H9 (cell line): ENCODE measurements at regions not wholly inside any gene's neighbourhood (a gene's known extent, or its start where the extent isn't known, plus 50 kb on each side); places are given as distances from the start of the nearest gene placed in this dataset.

Source experiments
- DNase-seq: peaks from one replicate; pipeline ENCODE4 v3.0.0-alpha.2; 2017
- H2AFZ ChIP-seq: one replicate; pipeline ENCODE4 v1.6.1; 2013; ENCODE audit warnings: mild to moderate bottlenecking, low read length, control low read depth, moderate library complexity
- H2AK5ac ChIP-seq: 2 replicates; pipeline ENCODE4 v1.6.1; 2013; ENCODE audit warnings: low read length, control low read depth, mixed read lengths; ENCODE audit not compliant: insufficient read length
- H2BK120ac ChIP-seq: one replicate; pipeline ENCODE4 v1.6.1; 2013; ENCODE audit warnings: low read depth, mild to moderate bottlenecking, low read length, control low read depth, inconsistent platforms; ENCODE audit not compliant: poor library complexity, severe bottlenecking
- H2BK12ac ChIP-seq: 2 replicates; pipeline ENCODE4 v1.6.1; 2013; ENCODE audit warnings: low read length, control low read depth, mixed read lengths, low read depth; ENCODE audit not compliant: insufficient read length
- H2BK15ac ChIP-seq: 2 replicates; pipeline ENCODE4 v1.6.1; 2013; ENCODE audit warnings: low read depth, low read length, control low read depth
- H2BK20ac ChIP-seq: one replicate; pipeline ENCODE4 v1.6.1; 2013; ENCODE audit warnings: low read depth, mild to moderate bottlenecking, low read length, control low read depth, inconsistent platforms; ENCODE audit not compliant: poor library complexity, severe bottlenecking
- H2BK5ac ChIP-seq: 2 replicates; pipeline ENCODE4 v1.6.1; 2013; ENCODE audit warnings: low read length, control low read depth, mixed read lengths; ENCODE audit not compliant: insufficient read length
- H3K14ac ChIP-seq: 2 replicates; pipeline ENCODE4 v1.6.1; 2013; ENCODE audit warnings: low read length, control low read depth; ENCODE audit not compliant: insufficient read depth
- H3K18ac ChIP-seq: 2 replicates; pipeline ENCODE4 v1.6.1; 2013; ENCODE audit warnings: low read depth, mild to moderate bottlenecking, mixed read lengths, low read length, control low read depth; ENCODE audit not compliant: insufficient read length
- H3K23ac ChIP-seq: 2 replicates; pipeline ENCODE4 v1.6.1; 2013; ENCODE audit warnings: low read length, control low read depth, mixed read lengths, low read depth; ENCODE audit not compliant: insufficient read length
- H3K23me2 ChIP-seq: 2 replicates; pipeline ENCODE4 v1.6.1; 2013; ENCODE audit warnings: low read depth, mild to moderate bottlenecking, mixed read lengths, low read length, control low read depth; ENCODE audit not compliant: insufficient read length, poor library complexity, severe bottlenecking
- H3K27ac ChIP-seq: 2 replicates; pipeline ENCODE4 v1.5.1; 2013; ENCODE audit warnings: low read length, control low read depth, mixed read lengths, low read depth; ENCODE audit not compliant: insufficient read length
- H3K27me3 ChIP-seq: 2 replicates; pipeline ENCODE4 v1.6.1; 2013; ENCODE audit warnings: low read length, control low read depth, inconsistent platforms; ENCODE audit not compliant: insufficient read depth
- H3K4ac ChIP-seq: 2 replicates; pipeline ENCODE4 v1.6.1; 2013; ENCODE audit warnings: low read depth, mild to moderate bottlenecking, control low read depth, inconsistent platforms, low read length, moderate library complexity
- H3K4me1 ChIP-seq: 2 replicates; pipeline ENCODE4 v1.6.1; 2013; ENCODE audit warnings: low read length, control low read depth, inconsistent platforms; ENCODE audit not compliant: insufficient read depth
- H3K4me2 ChIP-seq: 2 replicates; pipeline ENCODE4 v1.6.1; 2013; ENCODE audit warnings: low read length, control low read depth, mixed read lengths; ENCODE audit not compliant: insufficient read length, insufficient read depth
- H3K56ac ChIP-seq: 2 replicates; pipeline ENCODE4 v1.6.1; 2013; ENCODE audit warnings: low read depth, mild to moderate bottlenecking, mixed read lengths, low read length, control low read depth; ENCODE audit not compliant: insufficient read length
- H3K79me1 ChIP-seq: 2 replicates; pipeline ENCODE4 v1.6.1; 2013; ENCODE audit warnings: low read depth, mild to moderate bottlenecking, moderate library complexity, low read length, control low read depth, inconsistent platforms; ENCODE audit not compliant: insufficient read depth, poor library complexity, severe bottlenecking
- H3K79me2 ChIP-seq: 2 replicates; pipeline ENCODE4 v1.6.1; 2013; ENCODE audit warnings: low read length, control low read depth, inconsistent platforms; ENCODE audit not compliant: insufficient read depth
- H3K9ac ChIP-seq: 2 replicates; pipeline ENCODE4 v1.6.1; 2013; ENCODE audit warnings: low read length, control low read depth, mixed read lengths; ENCODE audit not compliant: insufficient read length; ENCODE audit errors: extremely low read depth
- H3K9me3 ChIP-seq: one replicate; pipeline ENCODE4 v1.6.1; 2013; ENCODE audit warnings: low read depth, low read length, inconsistent platforms; ENCODE audit not compliant: control insufficient read depth
- H3T11ph ChIP-seq: one replicate; pipeline ENCODE4 v1.6.1; 2013; ENCODE audit warnings: mild to moderate bottlenecking, low read length, control low read depth, inconsistent platforms
- H4K20me1 ChIP-seq: one replicate; pipeline ENCODE4 v1.6.1; 2013; ENCODE audit not compliant: control insufficient read depth, insufficient read length, insufficient read depth
- H4K5ac ChIP-seq: 2 replicates; pipeline ENCODE4 v1.6.1; 2013; ENCODE audit warnings: low read depth, mild to moderate bottlenecking, mixed read lengths, low read length, control low read depth; ENCODE audit not compliant: insufficient read length
- H4K8ac ChIP-seq: replicated peaks from 2 replicates; pipeline ENCODE4 v1.6.1; 2013; ENCODE audit warnings: low read length, control low read depth, mixed read lengths, low read depth; ENCODE audit not compliant: insufficient read length
- H4K91ac ChIP-seq: 2 replicates; pipeline ENCODE4 v1.6.1; 2013; ENCODE audit warnings: low read depth, mild to moderate bottlenecking, moderate library complexity, mixed read lengths, low read length, control low read depth; ENCODE audit not compliant: insufficient read length
- H3K27ac Mint-ChIP-seq, 3 experiments: 2 replicates in 2 of 3; 3 replicates in 1 of 3; pipeline ENCODE4 v1.8.0; 2020 to 2021; ENCODE audit warnings: mixed read lengths in 3 of 3, mild to moderate bottlenecking in 1 of 3, moderate library complexity in 1 of 3
- H3K27me3 Mint-ChIP-seq: 2 replicates; pipeline ENCODE4 v1.8.0; 2021; ENCODE audit warnings: low read depth, mild to moderate bottlenecking, moderate library complexity, mixed read lengths
- H3K36me3 Mint-ChIP-seq, 3 experiments: 2 replicates in 2 of 3; 3 replicates in 1 of 3; pipeline ENCODE4 v1.8.0; 2020 to 2021; ENCODE audit warnings: low read depth in 3 of 3, mixed read lengths in 3 of 3; ENCODE audit not compliant: insufficient read depth in 1 of 3
- H3K4me1 Mint-ChIP-seq, 2 experiments: 2 replicates each; pipeline ENCODE4 v1.8.0; 2020; ENCODE audit warnings: mixed read lengths in 2 of 2
- H3K4me3 Mint-ChIP-seq, 2 experiments: 2 replicates in 1 of 2; 3 replicates in 1 of 2; pipeline ENCODE4 v1.8.0; 2020 to 2021; ENCODE audit warnings: mild to moderate bottlenecking in 2 of 2, mixed read lengths in 2 of 2, moderate library complexity in 1 of 2
- H3K9me3 Mint-ChIP-seq, 2 experiments: 2 replicates in 1 of 2; 3 replicates in 1 of 2; pipeline ENCODE4 v1.8.0; 2020; ENCODE audit warnings: mild to moderate bottlenecking in 2 of 2, mixed read lengths in 2 of 2, moderate library complexity in 1 of 2
- CTCF ChIP-seq: fragments of 200-600 bp; sonication (generic); conservative IDR thresholded peaks from 3 replicates; pipeline ENCODE4 v1.8.0; 2021; ENCODE audit warnings: antibody characterized with exemption, mild to moderate bottlenecking
- WGBS: extraction: QIAGEN DNeasy Blood & Tissue Kit; methylation state at CpG from one replicate; pipeline ENCODE4 v1.1.7; 2013; ENCODE audit warnings: missing lambda C conversion rate, low lambda C conversion rate, mixed read lengths; ENCODE audit not compliant: insufficient read length; ENCODE audit errors: extremely low coverage; 5-methylcytosine and 5-hydroxymethylcytosine counted together

GRCh38 chr10:121194696-121195523 lies 343.7 kb downstream of the WDR11 start:
- no peak overlapping the region for H2BK120ac ChIP-seq
- H3K4ac ChIP-seq = no peak overlapping the region
- no peak overlapping the region for H3T11ph ChIP-seq
- no peak overlapping the region for H3K18ac ChIP-seq
- no peak overlapping the region for H3K9ac ChIP-seq
- no peak overlapping the region for H2BK15ac ChIP-seq
- no peak overlapping the region for H4K91ac ChIP-seq
- Mint-ChIP-seq H3K4me1 (no peaks in the 10 kb centered on the region), H3K36me3 (no peaks in the 10 kb centered on the region), H3K27me3 (peaks cover 2% of the 10 kb centered on the region; the same call in 1 of the 2 replicates), H3K27ac (no peak overlapping the region), H3K4me3 (no peak overlapping the region), H3K9me3 (no peaks in the 10 kb centered on the region; a peak in 1 of 5 replicates)
- H3K56ac ChIP-seq = no peak overlapping the region
- no peak overlapping the region for H3K27ac ChIP-seq
- no peak overlapping the region for H3K14ac ChIP-seq
- H4K5ac ChIP-seq = no peak overlapping the region
- no peaks in the 10 kb centered on the region for H4K20me1 ChIP-seq
- H3K4me1 ChIP-seq = no peaks in the 10 kb centered on the region
- WGBS = no CpG with 5 or more reads among the region's 10 CpGs
- H2AFZ ChIP-seq = no peak overlapping the region
- no peak overlapping the region for H2BK12ac ChIP-seq
- H3K23me2 ChIP-seq = no peaks in the 10 kb centered on the region
- no peak overlapping the region for H2BK20ac ChIP-seq
- no peaks in the 10 kb centered on the region for H3K9me3 ChIP-seq
- no peak overlapping the region for H2AK5ac ChIP-seq
- no peak for TF ChIP-seq CTCF
- H3K27me3 ChIP-seq = no peaks in the 10 kb centered on the region
- no peaks in the 10 kb centered on the region for H3K79me2 ChIP-seq
- no peak overlapping the region for H4K8ac ChIP-seq
- no peaks in the 10 kb centered on the region for H3K79me1 ChIP-seq
- DNase-seq = no peak
- no peak overlapping the region for H3K23ac ChIP-seq
- H2BK5ac ChIP-seq = no peak overlapping the region
- H3K4me2 ChIP-seq = no peak overlapping the region
